GM13977 (cell line): ENCODE measurements at regions not wholly inside any gene's neighbourhood (a gene's known extent, or its start where the extent isn't known, plus 50 kb on each side); places are given as distances from the start of the nearest gene placed in this dataset.

Experiments used
- DNase-seq: peaks from one replicate; pipeline ENCODE4 v3.0.0; 2012; ENCODE audit warnings: low spot score
- CTCF ChIP-seq: IDR thresholded peaks from 2 replicates; pipeline ENCODE4 v1.5.1; 2012; ENCODE audit warnings: mild to moderate bottlenecking, control low read depth; ENCODE audit not compliant: insufficient read depth; ENCODE audit errors: extremely low read depth, missing control alignments
- in situ Hi-C: fragments of 300-500 bp; cut with MboI; formaldehyde crosslinking; loops from one replicate; pipeline ENCODE4 v1.12.0; 2022; ENCODE audit warnings: low sequenced_read_pairs, low pct_unique_long_range_greater_than_20kb, mixed read lengths, inconsistent platforms; ENCODE audit not compliant: unreplicated experiment

GRCh38 chr4:156539376-156539775 is 432.2 kb downstream of the PDGFC start:
- in situ Hi-C loops: no loop called here
- DNase-seq: no peak
- TF ChIP-seq CTCF: no peak

- in situ Hi-C loops: no loop called here
- no peak for TF ChIP-seq CTCF
- no peak for DNase-seq
Observed at GRCh38 chr4:156538651-156539257, 432.8 kb downstream of the PDGFC start.

- no peak for DNase-seq
- TF ChIP-seq CTCF: no peak
- in situ Hi-C loops: no loop called here
Observed at GRCh38 chr4:156538210-156538609, 433.4 kb downstream of the PDGFC start.

GRCh38 chr4:156537286-156537685 is 434.3 kb downstream of the PDGFC start:
- DNase-seq: no peak
- TF ChIP-seq CTCF: no peak
- in situ Hi-C loops: no loop called here

GRCh38 chr4:156536661-156537060 is 434.9 kb downstream of the PDGFC start:
- no peak for TF ChIP-seq CTCF
- DNase-seq: no peak

GRCh38 chr4:156534205-156534604 is 437.4 kb downstream of the PDGFC start:
- no peak for TF ChIP-seq CTCF
- in situ Hi-C loops: no loop called here
- no peak for DNase-seq

More at GRCh38 chr4:156536661-156537060, 434.9 kb downstream of the PDGFC start:
- in situ Hi-C loops: no loop called here

- DNase-seq: no peak
- in situ Hi-C loops: no loop called here
- TF ChIP-seq CTCF: no peak
Observed at GRCh38 chr4:156528216-156528615, 443.4 kb downstream of the PDGFC start.
